OCI-M1 (cell line): ENCODE measurements at regions not wholly inside any gene's neighbourhood (a gene's known extent, or its start where the extent isn't known, plus 50 kb on each side); places are given as distances from the start of the nearest gene placed in this dataset.
A peak's percentile ranks its signal among the peaks of the same experiment; 100 is the strongest.
"Not testable (repeated sequence)": the region's sequence is repeated elsewhere in the genome, so short reads cannot be mapped to it uniquely, and the experiment has no call there.

Experiments used
- DNase-seq: peaks from one replicate; lab custom pipeline; 2025; lab: John Stamatoyannopoulos, UW

DNA sequence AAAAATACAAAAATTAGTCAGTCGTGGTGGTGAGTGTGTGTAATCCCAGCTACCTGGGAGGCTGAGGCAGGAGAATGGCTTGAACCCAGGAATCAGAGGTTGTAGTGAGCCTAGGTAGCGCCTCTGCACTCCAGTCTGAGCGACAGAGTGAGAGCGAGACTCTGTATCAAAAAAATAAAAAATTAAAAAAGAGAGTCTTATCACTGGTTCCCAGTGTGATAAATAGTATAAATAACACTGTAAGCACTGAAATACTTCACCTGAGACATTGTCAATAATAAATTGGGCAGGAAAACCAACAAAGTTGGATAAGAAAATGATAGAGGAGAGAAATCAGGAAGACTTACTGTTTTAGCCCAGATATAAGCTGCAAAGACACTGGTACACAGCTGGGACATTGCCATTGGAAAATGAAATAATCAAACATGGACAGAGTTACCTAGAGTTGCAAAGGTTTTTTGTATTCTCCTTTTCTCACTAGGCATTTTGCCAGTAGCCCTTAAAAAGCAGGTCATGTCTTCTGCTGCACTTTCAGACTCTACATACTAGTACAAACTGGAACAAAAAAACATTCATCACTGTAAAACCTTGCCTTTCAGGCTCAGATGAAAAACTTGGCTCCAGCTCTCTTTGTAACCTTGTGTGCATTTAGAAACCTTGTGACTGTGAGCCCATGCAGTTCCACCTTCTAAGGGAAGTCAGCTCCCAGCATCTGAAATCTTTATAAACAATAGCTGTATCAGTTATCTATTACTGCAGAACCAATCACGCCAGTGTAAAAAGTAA, 55.0 kb upstream of the PPP1R2C start:
- no peak for DNase-seq

DNA sequence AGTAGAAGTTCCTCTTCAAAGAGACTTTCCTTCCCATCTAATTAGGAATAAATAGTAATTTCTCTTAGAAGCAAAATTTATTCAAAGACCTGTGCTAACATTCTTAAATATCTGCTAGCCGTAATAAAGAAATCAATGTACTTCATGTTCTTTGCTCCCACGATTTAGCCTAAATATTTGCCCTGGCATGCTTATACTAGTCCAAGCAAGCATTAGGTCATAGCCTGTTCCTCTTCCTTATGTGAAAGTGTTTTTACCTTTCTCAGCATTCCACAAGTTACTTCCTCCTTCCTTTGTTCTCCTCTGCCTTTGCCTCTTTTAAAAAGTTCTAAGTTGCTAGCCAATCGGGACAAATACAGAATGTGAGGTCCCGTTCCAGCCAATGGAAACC, 55.6 kb upstream of the PPP1R2C start:
- not testable (repeated sequence) for DNase-seq

DNA sequence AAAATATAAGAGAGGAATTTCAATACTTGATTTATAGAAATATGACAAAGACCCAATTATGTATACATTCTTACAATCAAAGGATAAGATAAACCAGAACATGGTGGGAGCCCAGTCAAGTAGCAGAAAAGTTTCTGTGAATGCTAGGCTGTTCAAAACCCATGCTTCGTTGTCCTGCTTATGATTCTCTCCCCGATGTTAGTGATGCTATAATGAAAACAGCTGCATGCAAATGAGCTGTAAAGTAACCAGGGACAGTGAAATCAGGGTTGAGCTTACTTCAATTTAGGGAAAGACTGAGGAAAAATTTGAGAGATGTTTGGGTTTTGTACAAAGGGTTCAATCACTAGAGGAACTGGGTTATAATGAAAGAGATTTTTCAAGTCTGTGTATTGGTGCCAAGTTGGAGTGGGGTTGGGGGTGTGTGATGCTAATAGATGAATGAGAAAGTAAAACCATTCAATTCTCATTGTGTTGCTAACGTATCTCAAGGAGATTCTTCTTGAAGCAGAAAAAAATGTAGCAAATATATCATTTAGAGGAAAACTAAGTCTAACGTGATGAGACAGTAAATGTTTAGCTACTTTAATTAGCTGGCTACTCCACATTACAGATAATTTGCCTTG, 59.3 kb upstream of the PPP1R2C start:
- DNase-seq: no peak

DNA sequence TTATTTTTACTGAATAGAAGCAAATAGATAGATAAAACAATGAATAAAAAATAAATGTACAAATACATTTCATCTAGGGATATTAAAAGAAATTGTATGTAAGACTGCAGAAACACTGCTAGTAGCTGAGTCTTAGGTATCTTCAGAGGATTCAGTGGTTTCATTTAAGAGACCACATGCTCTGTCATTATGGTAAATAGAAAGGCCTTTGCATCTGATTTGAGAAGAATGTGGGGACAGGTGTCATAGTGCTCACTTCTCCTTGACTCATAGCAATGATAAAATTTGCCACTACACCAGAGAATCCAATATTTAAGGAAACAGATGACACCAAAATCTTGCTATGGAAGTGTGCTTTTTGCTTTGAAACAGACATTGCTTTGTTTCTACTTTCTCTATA, 59.8 kb upstream of the PPP1R2C start:
- no peak for DNase-seq

DNA sequence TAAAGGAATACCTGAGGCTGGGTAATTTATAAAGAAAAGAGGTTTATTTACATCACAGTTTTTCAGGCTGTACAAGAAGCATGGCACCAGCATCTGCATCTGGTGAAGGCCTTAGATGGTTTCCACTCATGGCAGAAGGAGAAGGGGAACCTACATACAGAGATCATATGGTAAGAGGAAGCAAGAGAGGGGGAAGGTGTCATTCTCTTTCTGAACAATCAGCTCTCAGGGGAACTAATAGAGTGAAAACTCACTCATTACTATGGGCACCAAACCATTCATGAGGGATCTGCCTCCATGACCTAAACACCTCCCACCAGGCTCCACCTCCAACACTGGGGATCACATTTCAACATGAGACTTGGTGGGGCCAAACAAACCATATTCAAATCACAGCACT, 61.7 kb upstream of the PPP1R2C start:
- no peak for DNase-seq

DNA sequence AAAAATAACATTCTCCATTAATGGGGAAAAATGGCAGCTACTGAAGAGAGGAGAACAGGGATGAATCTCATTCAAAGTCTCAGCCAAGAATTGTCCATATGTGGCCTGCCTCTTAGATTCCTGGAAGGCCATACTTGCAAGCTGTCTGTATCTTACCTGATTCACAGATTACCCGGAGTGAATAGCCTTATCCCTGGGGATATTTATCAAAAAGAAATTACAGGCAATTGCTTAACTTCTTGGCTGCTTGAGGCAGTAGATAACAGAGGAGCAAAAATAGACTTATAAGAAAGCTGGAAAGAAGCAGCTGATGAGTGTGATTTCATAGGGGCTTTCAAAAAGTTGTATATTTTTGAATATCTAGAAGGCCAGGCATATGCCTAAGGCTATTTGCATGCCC, 68.8 kb upstream of the PPP1R2C start:
- DNase-seq: peak; percentile 2

DNA sequence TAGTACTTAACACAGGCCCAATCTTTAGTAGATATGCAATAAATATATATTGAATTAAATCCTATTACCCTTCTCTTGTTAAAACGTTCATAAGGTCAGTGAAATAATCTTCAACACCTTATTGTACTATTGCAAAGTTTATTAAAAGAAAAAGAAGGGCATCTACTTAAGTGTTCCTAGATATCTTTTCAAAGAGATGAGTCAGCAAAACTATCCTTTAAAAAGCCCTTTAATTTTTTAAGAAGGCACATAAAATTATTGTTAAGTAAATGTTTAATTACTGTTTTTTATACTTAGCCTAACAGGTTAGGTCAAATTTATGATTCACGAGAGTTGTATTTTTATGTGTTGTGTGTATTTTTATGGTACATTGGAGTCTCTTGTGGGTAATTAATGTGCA, 77.3 kb upstream of the PPP1R2C start:
- no peak for DNase-seq

DNA sequence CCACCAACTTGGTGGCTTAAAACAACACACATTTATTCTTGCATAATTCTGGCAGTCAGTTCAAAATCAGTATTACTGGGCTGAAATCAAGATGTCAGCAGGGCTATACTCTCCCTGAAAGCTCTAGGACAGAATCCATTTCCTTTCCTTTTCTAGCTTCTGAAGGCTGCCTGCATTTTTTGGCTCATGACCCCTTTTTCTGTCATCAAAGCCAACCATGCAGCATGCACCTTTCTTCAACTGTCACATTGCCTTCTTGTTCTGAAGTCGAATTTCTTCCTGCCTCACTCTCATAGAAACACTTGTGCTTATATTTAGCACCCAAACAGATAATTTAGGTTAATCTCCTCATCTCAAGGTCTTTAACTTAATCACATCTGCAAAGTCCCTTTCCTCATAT, 79.8 kb upstream of the PPP1R2C start:
- DNase-seq: no peak

DNA sequence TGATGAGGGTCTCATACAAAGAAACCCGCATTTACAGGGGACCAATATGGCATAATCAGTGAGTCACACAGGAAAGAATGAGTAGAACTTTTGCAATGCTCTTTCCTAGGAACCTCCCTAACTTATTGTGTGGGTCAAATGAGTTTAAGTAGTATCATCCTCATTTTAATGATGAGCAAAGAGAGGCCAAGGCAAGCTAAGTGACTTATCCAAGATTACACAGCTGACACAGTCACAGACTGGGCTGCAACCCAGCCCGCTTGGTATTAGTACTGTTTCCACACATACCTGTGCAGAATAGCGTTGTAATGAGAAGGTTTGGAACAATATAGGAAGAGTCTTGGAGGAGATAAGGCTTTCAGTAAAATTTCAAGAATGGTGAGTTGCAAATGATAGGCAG, 91.0 kb upstream of the PPP1R2C start:
- no peak for DNase-seq

DNA sequence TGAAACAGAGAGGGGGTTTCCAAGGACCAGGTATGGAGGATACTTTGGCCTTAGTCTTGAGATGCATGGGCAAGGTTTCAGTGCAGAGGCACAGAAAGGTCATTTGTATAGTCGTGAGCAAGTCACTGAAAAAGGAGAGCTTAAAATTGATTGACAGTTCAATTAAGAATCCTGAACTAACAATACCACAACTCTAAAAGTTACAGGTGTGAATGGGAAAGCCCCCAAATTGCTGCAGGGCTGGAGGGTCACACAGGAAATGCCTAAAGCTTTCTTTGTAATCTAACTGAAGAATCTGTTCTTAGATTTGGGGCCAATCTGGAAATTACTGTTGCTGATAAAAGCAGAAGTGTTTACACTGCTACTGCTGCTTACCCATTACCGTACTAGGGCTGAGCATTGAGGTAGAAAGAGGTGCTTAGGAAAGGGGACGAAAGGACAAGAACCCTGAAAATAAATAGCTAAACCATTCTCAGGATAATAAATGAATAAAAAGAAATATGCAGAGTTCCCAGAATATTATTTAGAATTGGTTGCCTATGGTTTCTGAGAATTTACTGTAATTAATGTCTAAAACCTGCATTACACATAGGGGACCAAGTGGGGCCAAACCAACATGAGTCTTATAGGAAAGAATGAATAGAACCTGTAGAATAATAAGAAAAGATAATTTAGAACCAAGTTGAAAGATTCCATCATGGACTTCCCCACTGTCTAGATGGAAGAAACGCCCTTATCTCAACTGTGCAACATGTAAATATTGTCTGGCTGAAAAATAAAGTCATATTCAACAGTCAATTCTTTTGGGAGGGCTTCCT, 91.9 kb upstream of the PPP1R2C start:
- DNase-seq: no peak

DNA sequence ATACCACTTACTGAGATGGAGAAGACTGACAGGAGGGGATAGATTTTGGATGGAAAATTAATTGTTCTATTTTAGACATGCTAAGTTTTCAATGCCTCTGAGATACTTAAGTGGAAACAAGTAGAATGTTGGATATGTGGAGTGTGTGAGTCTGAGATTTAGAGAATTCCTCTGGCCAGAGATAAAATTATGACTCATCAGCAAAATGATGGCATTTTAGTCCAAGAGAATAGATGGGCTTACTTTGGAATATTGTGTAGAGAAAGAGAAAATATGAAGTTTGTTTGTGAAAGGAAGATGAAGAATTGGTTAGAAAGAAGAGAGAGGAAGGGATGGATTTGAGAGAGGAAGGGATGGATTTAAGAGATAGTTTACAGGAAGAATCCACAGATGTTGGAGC, 108.6 kb upstream of the PPP1R2C start:
- DNase-seq: no peak

DNA sequence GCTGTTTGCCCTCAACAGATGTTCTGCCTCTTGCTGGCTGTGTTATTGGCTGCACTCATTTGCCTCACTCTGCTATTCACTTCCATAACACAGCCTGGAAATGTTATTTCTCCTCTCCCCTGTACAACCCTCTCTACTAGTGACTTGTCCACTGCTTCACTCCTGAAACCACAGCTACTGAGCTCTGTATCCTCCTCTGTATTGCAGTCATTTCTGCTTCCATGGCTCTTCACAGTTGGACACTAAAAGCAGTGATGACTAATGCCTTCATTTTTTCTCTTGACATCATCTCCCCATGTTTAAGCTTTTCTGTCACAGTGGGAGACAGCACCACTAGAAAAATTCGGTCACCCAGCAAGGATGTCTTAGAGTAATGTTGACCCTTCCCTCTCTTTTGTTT, 123.0 kb upstream of the PPP1R2C start:
- DNase-seq: no peak

DNA sequence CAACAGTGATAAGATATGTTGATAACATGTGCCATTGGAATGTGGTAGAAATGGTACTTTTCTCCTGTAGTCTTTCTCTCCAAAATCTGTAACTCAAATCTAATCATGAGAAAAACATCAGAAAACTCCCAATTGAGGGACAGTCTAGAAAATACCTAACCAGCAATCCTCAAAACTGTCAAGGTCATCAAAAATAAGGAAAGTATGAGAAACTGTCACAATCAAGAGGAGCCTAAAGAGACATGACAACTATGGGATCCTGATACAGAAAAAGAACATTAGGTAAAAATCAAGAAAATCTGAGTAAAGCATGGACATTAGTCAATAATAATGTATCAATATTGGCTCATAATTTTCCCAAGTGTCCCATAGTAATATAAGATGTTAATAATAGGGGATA, 124.5 kb upstream of the PPP1R2C start:
- no peak for DNase-seq

DNA sequence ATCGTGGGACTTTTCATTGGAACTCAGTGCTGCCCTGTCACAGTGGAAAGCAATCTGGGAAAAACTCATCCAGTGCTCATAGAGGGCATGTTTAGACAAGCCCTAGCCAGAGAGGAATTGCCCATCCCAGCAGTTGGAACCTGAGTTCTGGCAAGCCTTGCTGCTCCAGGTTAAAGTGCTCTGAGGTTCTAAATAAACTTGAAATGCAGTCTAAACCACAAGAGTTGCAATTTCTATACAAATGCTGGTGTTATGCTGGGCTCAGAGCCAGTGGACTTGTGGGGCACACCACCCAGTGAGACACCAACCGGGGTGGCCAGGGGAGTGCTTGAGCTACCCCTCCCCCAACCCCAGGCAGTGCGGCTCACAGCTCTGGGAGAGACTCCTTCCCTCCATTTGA, 142.8 kb upstream of the PPP1R2C start:
- DNase-seq: no peak

DNA sequence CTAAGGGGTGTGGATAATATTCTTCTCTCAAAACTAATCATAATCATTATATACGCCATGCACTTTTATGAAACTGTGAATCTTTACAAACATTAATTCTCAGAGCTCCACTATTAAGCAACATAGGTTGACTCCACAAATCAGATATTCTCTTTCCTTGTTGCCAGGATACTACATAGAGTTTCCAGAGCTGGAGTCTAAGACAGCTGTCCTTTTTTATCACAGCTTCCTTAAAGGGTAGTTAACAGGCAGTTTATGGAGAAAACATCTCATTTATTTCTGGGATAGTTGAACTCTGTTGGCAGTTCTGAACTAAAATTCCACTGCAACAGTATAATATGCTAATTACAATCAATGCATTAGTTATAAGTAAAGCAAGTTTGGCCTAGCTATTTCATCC, 152.1 kb upstream of the PPP1R2C start:
- DNase-seq: no peak

DNA sequence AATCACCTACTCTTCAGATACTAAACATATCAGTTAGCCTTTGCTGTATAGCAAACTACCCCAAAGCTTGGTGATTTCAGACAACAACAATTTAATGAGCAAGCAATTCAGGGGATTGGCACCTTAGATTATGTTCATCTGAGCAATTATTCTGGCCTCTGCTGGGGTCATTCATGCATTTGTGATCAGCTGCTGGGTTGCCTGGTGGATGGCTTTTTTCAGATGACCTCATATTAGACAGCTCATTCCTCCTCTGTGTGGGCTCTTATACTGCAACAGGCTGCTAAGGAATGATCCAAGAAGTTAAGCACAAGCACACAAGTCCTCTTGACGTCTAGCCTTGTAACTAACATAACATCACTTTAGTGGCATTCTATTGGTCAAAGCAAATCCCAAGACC, 153.0 kb upstream of the PPP1R2C start:
- no peak for DNase-seq

DNA sequence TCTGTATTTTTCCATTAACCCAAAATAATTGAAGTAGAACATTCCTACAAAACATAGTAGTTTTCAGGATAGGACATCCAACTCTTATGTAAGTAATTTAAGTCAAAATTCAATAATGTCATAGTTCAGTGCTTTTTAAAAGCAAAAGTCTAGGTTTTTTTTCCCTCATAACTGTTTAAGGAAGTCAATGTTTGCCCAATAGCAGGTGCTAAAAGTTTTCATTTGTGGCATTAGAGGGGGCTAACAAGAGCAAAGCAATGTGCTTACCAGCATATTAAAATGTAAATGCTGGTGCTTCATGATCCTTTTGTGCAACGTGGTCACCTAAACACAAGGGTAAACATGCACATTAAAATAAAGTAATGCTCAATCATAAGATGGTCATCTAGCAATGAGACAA, 155.2 kb upstream of the PPP1R2C start:
- DNase-seq: no peak

DNA sequence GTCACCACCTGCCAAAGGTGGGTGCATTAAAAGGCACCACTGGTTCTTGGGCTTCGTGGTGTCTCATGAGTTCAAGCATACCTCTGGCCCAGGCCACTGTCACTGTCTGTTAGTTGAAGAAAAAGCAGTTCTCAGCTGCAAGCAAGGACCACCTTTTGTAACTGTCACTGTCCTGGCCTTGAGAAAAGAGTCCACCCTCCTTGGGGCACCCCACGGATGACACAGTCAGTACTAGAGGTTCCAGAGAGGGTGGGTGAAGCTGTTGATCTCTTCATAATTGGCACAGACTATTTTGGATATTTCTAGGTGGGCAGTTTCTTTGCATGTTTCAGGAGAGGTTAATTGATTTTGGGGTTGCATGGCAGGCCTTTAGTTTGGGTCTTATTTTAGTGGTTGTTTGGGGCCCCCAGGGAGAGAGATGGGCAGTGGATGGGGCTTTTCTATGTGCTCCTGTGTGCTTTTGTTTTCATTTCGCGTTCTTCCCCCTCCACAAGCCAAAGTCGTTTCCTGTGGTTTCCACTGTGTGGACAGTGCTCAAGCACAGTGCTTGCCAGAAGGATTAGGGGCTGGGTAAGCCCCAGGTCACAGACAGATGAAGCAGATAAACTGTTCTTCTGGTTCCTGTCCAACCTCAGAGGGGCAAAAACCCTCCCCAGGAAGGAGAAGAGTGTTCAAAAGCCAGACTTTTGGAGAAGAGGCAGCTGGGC, 156.2 kb upstream of the PPP1R2C start:
- peak; percentile 59 for DNase-seq

DNA sequence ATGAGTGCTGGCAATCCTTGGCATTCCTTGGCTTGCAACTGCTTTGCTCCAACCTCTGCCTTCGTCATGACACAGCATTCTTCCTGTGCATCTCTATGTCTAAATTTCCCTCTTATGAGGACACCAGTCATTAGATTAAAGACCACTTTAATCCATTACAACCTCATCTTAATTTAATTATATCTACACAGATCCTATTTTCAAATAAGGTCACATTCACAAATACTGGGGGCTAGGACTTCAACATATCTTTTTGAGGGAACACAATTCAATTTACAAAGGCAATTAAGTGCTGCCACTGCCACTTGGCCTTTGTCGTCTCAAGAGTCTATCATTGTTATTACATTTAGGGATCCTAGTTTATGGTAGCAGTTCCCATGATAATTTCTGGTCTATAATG, 163.7 kb upstream of the PPP1R2C start:
- DNase-seq: no peak

DNA sequence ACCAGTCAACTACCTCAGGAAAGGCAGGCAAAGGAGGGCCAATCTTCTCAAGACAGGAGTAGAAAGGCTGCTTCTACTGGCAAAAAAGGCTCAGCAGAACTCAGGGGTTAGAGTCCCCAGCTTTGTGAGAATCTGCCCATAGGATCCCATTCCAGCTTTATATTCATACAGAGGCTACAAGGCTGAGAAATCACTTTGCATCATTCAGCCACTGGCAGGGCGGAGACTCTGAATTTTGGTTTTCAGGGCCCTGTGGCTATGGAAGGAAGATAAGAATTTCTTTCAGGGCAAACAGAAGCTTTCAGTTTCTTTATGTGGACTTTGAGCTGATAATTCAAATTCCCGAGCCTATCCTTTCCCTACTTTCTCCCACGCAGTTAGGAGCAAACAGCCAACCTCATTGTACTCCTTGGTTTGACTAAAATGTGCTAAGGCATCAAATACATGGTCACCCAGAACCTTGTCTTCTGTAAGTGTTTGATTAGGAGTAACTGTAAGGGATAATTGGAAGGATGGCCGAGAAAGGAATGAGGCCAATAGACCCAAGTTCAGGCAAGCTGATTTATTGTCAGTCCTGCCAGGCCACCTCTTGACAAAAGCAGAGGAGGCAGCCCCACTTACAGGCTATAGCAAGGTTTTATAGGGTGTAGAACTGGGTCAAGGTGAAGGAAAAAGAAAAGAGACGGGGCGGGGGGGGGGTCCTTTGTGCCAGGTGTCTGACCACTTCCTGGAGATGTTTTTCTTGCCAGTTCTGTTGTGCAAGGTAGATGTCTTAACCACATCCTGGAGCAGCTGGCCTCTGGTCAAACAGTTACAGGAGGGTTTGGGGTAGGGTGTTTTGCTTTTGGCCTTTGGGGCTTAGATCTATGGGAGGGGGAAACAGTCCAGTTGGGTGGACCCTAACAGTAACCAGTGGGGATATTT, 165.3 kb upstream of the PPP1R2C start:
- DNase-seq: peak; percentile 63

DNA sequence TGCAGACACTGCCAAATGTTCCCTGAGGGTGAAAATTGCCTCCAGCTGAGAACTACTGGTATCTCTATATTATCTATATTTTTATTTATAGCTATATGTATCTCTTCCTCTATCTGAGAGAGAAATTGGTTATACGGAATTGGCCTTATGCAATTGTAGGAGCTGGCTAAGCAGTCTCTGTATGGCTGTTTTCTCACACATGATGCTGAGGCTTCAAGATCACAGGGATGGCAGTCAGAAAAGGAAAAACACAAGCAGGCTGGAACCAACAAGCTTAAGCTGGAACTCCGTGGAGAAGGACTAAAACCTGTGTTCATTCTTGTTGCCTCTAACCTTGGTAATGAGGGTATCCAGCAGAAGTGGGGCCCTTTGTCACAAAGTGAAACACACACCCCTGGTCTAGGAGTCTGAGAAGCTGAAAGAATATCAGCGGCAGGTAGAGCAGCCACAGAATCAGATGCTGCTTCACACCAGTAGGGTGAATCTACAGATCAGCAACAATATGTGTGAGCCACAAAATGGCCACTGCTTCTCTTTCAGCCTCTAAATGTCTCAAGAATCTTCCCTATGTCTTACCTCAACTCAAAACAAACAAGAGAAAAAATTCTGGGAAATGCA, 166.5 kb upstream of the PPP1R2C start:
- no peak for DNase-seq
